Activated CD4-positive, alpha-beta T cell treated with anti-CD3 and anti-CD28 coated beads for 36 hours (primary cell): ENCODE measurements at regions not wholly inside any gene's neighbourhood (a gene's known extent, or its start where the extent isn't known, plus 50 kb on each side); places are given as distances from the start of the nearest gene placed in this dataset.
"Not testable (repeated sequence)": the region's sequence is repeated elsewhere in the genome, so short reads cannot be mapped to it uniquely, and the experiment has no call there.

Experiments
- ATAC-seq: fragments of 200-7000 bp; cut with Tn5 transposase; one replicate; pipeline ENCODE4 v1.10.0; 2021; ENCODE audit warnings: mild to moderate bottlenecking, moderate library complexity
- CTCF ChIA-PET: fragments of 350-600 bp; sonication (Branson Sonifier 250); formaldehyde crosslinking; loops from one replicate; lab custom pipeline; 2021; ENCODE audit warnings: antibody characterized with exemption; lab: Charles Lee
- POLR2A ChIA-PET: fragments of 350-600 bp; sonication (Branson Sonifier 250); formaldehyde crosslinking; loops from one replicate; lab custom pipeline; 2021; ENCODE audit warnings: antibody characterized with exemption, inconsistent platforms; lab: Charles Lee
- DNase-seq: peaks from one replicate; pipeline ENCODE4 v3.0.0-alpha.2; 2020
- H3K27ac Mint-ChIP-seq: one replicate; pipeline ENCODE4 v1.8.0; 2021; ENCODE audit warnings: mixed read lengths
- H3K27me3 Mint-ChIP-seq: one replicate; pipeline ENCODE4 v1.8.0; 2021; ENCODE audit warnings: mixed read lengths
- H3K36me3 Mint-ChIP-seq: one replicate; pipeline ENCODE4 v1.8.0; 2021; ENCODE audit warnings: low read depth, mixed read lengths
- H3K4me1 Mint-ChIP-seq: one replicate; pipeline ENCODE4 v1.8.0; 2021; ENCODE audit warnings: mixed read lengths
- H3K4me3 Mint-ChIP-seq: one replicate; pipeline ENCODE4 v1.8.0; 2021; ENCODE audit warnings: mild to moderate bottlenecking, moderate library complexity, mixed read lengths
- H3K9me3 Mint-ChIP-seq: one replicate; pipeline ENCODE4 v1.8.0; 2021; ENCODE audit warnings: low read depth, mixed read lengths
- intact Hi-C, 2 experiments: fragments of 100-400 bp; cut with DNase I in 1 of 2; cut with micrococcal nuclease in 1 of 2; formaldehyde crosslinking; loops; one replicate each; pipeline versions ENCODE4 v1.14.2 to v1.15.1; 2022 to 2024; cut with DNase I, micrococcal nuclease

- CTCF ChIA-PET, H3K36me3 Mint-ChIP-seq, ATAC-seq: not testable (repeated sequence)
Observed at GRCh38 chr2:142727821-142728478, 149.5 kb upstream of the KYNU start.

GRCh38 chr2:142725386-142725785, 152.1 kb upstream of the KYNU start:
- no peaks in the 10 kb centered on the region for H3K27me3 Mint-ChIP-seq
- DNase-seq (no peak), ATAC-seq (no peak)
- intact Hi-C loops: no loop called here
- peaks cover 11% of the 10 kb centered on the region for H3K9me3 Mint-ChIP-seq
- no peak overlapping the region for H3K27ac Mint-ChIP-seq
- H3K4me1 Mint-ChIP-seq: no peaks in the 10 kb centered on the region
- no peak overlapping the region for H3K4me3 Mint-ChIP-seq
- ChIA-PET POLR2A (no interaction called here), CTCF (no interaction called here)
- no peaks in the 10 kb centered on the region for H3K36me3 Mint-ChIP-seq

More at GRCh38 chr2:142727821-142728478, 149.5 kb upstream of the KYNU start:
- H3K27ac Mint-ChIP-seq, H3K27me3 Mint-ChIP-seq, intact Hi-C loops, H3K4me1 Mint-ChIP-seq, DNase-seq, H3K4me3 Mint-ChIP-seq, POLR2A ChIA-PET: not testable (repeated sequence)
- H3K9me3 Mint-ChIP-seq: peaks cover 11% of the 10 kb centered on the region

- H3K4me3 Mint-ChIP-seq: no peak overlapping the region
- H3K36me3 Mint-ChIP-seq: no peaks in the 10 kb centered on the region
- no peak overlapping the region for H3K27ac Mint-ChIP-seq
- H3K9me3 Mint-ChIP-seq: peaks cover 10% of the 10 kb centered on the region
- POLR2A ChIA-PET: no interaction called here
- CTCF ChIA-PET: no interaction called here
- H3K27me3 Mint-ChIP-seq: no peaks in the 10 kb centered on the region
- DNase-seq: no peak
- no peak for ATAC-seq
- intact Hi-C loops: no loop called here
- H3K4me1 Mint-ChIP-seq: no peaks in the 10 kb centered on the region
Observed at GRCh38 chr2:142724713-142725349, 152.6 kb upstream of the KYNU start.

- H3K4me1 Mint-ChIP-seq: no peaks in the 10 kb centered on the region
- ATAC-seq (no peak), DNase-seq (no peak)
- no peaks in the 10 kb centered on the region for H3K36me3 Mint-ChIP-seq
- no peak overlapping the region for H3K4me3 Mint-ChIP-seq
- H3K9me3 Mint-ChIP-seq: peaks cover 8% of the 10 kb centered on the region
- H3K27me3 Mint-ChIP-seq: no peaks in the 10 kb centered on the region
- CTCF ChIA-PET: no interaction called here
- POLR2A ChIA-PET: no interaction called here
- no peak overlapping the region for H3K27ac Mint-ChIP-seq
- intact Hi-C loops: no loop called here
Observed at GRCh38 chr2:142724186-142724585, 153.3 kb upstream of the KYNU start.

GRCh38 chr2:142723236-142723635, 154.2 kb upstream of the KYNU start:
- H3K27ac Mint-ChIP-seq: no peak overlapping the region
- H3K4me1 Mint-ChIP-seq: no peaks in the 10 kb centered on the region
- H3K27me3 Mint-ChIP-seq: no peaks in the 10 kb centered on the region
- no peak for ATAC-seq
- CTCF ChIA-PET: no interaction called here
- peaks cover 5% of the 10 kb centered on the region for H3K9me3 Mint-ChIP-seq
- no peaks in the 10 kb centered on the region for H3K36me3 Mint-ChIP-seq
- DNase-seq: no peak
- intact Hi-C loops: no loop called here
- H3K4me3 Mint-ChIP-seq: no peak overlapping the region
- POLR2A ChIA-PET: no interaction called here

GRCh38 chr2:142722569-142722968, 154.9 kb upstream of the KYNU start:
- intact Hi-C loops: no loop called here
- H3K27ac Mint-ChIP-seq: no peak overlapping the region
- H3K4me3 Mint-ChIP-seq: no peak overlapping the region
- POLR2A ChIA-PET: no interaction called here
- H3K9me3 Mint-ChIP-seq: peaks cover under 1% of the 10 kb centered on the region
- CTCF ChIA-PET: no interaction called here
- ATAC-seq (no peak), DNase-seq (no peak)
- H3K4me1 Mint-ChIP-seq: no peaks in the 10 kb centered on the region
- no peaks in the 10 kb centered on the region for H3K27me3 Mint-ChIP-seq
- no peaks in the 10 kb centered on the region for H3K36me3 Mint-ChIP-seq

GRCh38 chr2:142722086-142722485, 155.4 kb upstream of the KYNU start:
- no peaks in the 10 kb centered on the region for H3K9me3 Mint-ChIP-seq
- POLR2A ChIA-PET: no interaction called here
- no peaks in the 10 kb centered on the region for H3K4me1 Mint-ChIP-seq
- H3K4me3 Mint-ChIP-seq: no peak overlapping the region
- CTCF ChIA-PET: no interaction called here
- H3K27ac Mint-ChIP-seq: no peak overlapping the region
- no peaks in the 10 kb centered on the region for H3K36me3 Mint-ChIP-seq
- ATAC-seq (no peak), DNase-seq (no peak)
- no peaks in the 10 kb centered on the region for H3K27me3 Mint-ChIP-seq
- intact Hi-C loops: no loop called here

- no peak overlapping the region for H3K4me3 Mint-ChIP-seq
- no peaks in the 10 kb centered on the region for H3K27me3 Mint-ChIP-seq
- H3K4me1 Mint-ChIP-seq: no peaks in the 10 kb centered on the region
- POLR2A ChIA-PET: no interaction called here
- no peak overlapping the region for H3K27ac Mint-ChIP-seq
- no peaks in the 10 kb centered on the region for H3K36me3 Mint-ChIP-seq
- intact Hi-C loops: no loop called here
- CTCF ChIA-PET: no interaction called here
- H3K9me3 Mint-ChIP-seq: no peaks in the 10 kb centered on the region
- DNase-seq (no peak), ATAC-seq (no peak)
Observed at GRCh38 chr2:142721015-142721414, 156.4 kb upstream of the KYNU start.

GRCh38 chr2:142718576-142719155, 158.8 kb upstream of the KYNU start:
- ATAC-seq (no peak), DNase-seq (no peak)
- CTCF ChIA-PET: no interaction called here
- no peaks in the 10 kb centered on the region for H3K36me3 Mint-ChIP-seq
- H3K27ac Mint-ChIP-seq: no peak overlapping the region
- no peaks in the 10 kb centered on the region for H3K27me3 Mint-ChIP-seq
- intact Hi-C loops: no loop called here
- H3K4me1 Mint-ChIP-seq: no peaks in the 10 kb centered on the region
- H3K4me3 Mint-ChIP-seq: no peak overlapping the region
- POLR2A ChIA-PET: no interaction called here
- no peaks in the 10 kb centered on the region for H3K9me3 Mint-ChIP-seq

- Mint-ChIP-seq H3K9me3 (no peaks in the 10 kb centered on the region), H3K27me3 (no peaks in the 10 kb centered on the region), H3K4me1 (no peaks in the 10 kb centered on the region), H3K27ac (no peak overlapping the region), H3K4me3 (no peak overlapping the region), H3K36me3 (no peaks in the 10 kb centered on the region)
- POLR2A ChIA-PET: no interaction called here
- CTCF ChIA-PET: no interaction called here
- no peak for DNase-seq
- ATAC-seq: no peak
- intact Hi-C loops: no loop called here
Observed at GRCh38 chr2:142716463-142717242, 160.8 kb upstream of the KYNU start.

GRCh38 chr2:142714600-142714999, 162.9 kb upstream of the KYNU start:
- DNase-seq: no peak
- CTCF ChIA-PET: no interaction called here
- no peaks in the 10 kb centered on the region for H3K36me3 Mint-ChIP-seq
- H3K4me3 Mint-ChIP-seq: no peak overlapping the region
- POLR2A ChIA-PET: no interaction called here
- no peaks in the 10 kb centered on the region for H3K9me3 Mint-ChIP-seq
- H3K27me3 Mint-ChIP-seq: no peaks in the 10 kb centered on the region
- H3K4me1 Mint-ChIP-seq: no peaks in the 10 kb centered on the region
- ATAC-seq: no peak
- no peak overlapping the region for H3K27ac Mint-ChIP-seq
- intact Hi-C loops: no loop called here

- H3K9me3 Mint-ChIP-seq: no peaks in the 10 kb centered on the region
- H3K27ac Mint-ChIP-seq: no peak overlapping the region
- no peaks in the 10 kb centered on the region for H3K27me3 Mint-ChIP-seq
- ChIA-PET POLR2A (no interaction called here), CTCF (no interaction called here)
- intact Hi-C loops: no loop called here
- no peaks in the 10 kb centered on the region for H3K36me3 Mint-ChIP-seq
- no peak overlapping the region for H3K4me3 Mint-ChIP-seq
- DNase-seq: no peak
- no peaks in the 10 kb centered on the region for H3K4me1 Mint-ChIP-seq
- no peak for ATAC-seq
Observed at GRCh38 chr2:142710336-142710735, 167.1 kb upstream of the KYNU start.
